ENCODE measurements at regions not wholly inside any gene's neighbourhood (a gene's known extent, or its start where the extent isn't known, plus 50 kb on each side); places are given as distances from the start of the nearest gene placed in this dataset.

DNA sequence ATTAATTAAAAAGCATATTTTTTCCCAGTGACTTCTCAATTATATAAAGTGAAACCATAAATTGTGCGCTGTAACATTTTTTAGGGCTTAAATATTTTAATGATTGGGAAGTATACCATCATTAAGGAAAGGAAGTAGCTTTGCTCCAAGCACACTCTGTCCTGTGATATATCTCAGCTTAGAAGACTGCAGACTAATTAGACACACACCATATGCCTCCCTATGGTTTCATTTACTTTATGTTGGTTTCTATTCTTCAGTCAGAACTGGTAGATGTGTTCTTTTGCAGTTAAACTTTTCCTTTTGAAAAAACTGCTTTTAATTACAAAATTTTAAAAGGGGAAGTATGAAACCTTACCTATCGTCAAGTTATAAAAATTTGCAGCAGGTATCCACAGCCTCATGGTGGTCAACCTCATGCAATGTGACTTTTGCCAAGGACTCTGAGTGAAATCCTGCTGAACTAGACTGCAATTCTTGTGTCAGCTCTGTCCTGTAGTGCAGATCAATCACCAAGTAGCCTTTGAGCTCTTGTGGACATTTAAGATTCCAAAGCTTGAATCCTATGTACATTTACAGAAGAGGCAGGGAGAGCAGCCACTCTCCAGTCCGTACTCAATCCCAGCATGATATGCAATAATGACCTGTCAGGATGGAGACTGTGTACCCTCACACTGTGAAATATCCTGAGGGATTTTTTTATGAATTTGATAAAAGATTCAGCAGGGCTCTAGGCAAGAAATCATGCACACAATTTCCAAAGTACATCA lies 149.1 kb downstream of the AMY1C start:
- TF ChIP-seq CTCF (IDR thresholded peaks at IDR 0.05) (no peak), EZH2 (IDR thresholded peaks at IDR 0.05) (no peak), EZH2phosphoT487 (IDR thresholded peaks at IDR 0.05) (no peak)
